GM23338 (cell line): ENCODE measurements at regions not wholly inside any gene's neighbourhood (a gene's known extent, or its start where the extent isn't known, plus 50 kb on each side); places are given as distances from the start of the nearest gene placed in this dataset.
"Not testable (repeated sequence)": the region's sequence is repeated elsewhere in the genome, so short reads cannot be mapped to it uniquely, and the experiment has no call there.

Source experiments
- ATAC-seq: fragments of 200-7000 bp; cut with Tn5 transposase; 3 replicates; pipeline ENCODE4 v1.9.1; 2020
- DNase-seq: peaks from one replicate; pipeline ENCODE4 v3.0.0-alpha.2; 2015; ENCODE audit warnings: low spot score
- H2AFZ ChIP-seq: fragments of 200-600 bp; sonication (generic); 2 replicates; pipeline ENCODE4 v1.8.0; 2016; ENCODE audit warnings: antibody characterized with exemption, mild to moderate bottlenecking, moderate library complexity
- H3F3A ChIP-seq: fragments of 200-600 bp; sonication (generic); replicated peaks from 2 replicates; pipeline ENCODE4 v1.8.0; 2017; ENCODE audit warnings: antibody characterized with exemption, mixed run types, low read depth
- H3K27ac ChIP-seq: fragments of 200-600 bp; sonication (generic); 2 replicates; pipeline ENCODE4 v1.6.1; 2016; ENCODE audit warnings: low read depth
- H3K27me3 ChIP-seq: fragments of 200-600 bp; sonication (generic); 2 replicates; pipeline ENCODE4 v1.8.0; 2016; ENCODE audit warnings: mild to moderate bottlenecking, mixed run types, moderate library complexity; ENCODE audit not compliant: insufficient read depth
- H3K36me3 ChIP-seq: fragments of 200-600 bp; sonication (generic); 2 replicates; pipeline ENCODE4 v1.8.0; 2016; ENCODE audit warnings: mild to moderate bottlenecking; ENCODE audit not compliant: insufficient read depth
- H3K4me1 ChIP-seq: fragments of 200-600 bp; sonication (generic); 2 replicates; pipeline ENCODE4 v1.8.0; 2016; ENCODE audit warnings: mild to moderate bottlenecking, moderate library complexity; ENCODE audit not compliant: insufficient read depth
- H3K4me2 ChIP-seq: fragments of 200-600 bp; sonication (generic); 2 replicates; pipeline ENCODE4 v1.7.1; 2017; ENCODE audit warnings: mixed run types
- H3K4me3 ChIP-seq: fragments of 200-600 bp; sonication (generic); 2 replicates; pipeline ENCODE4 v1.6.1; 2016; ENCODE audit warnings: mixed run types
- H3K79me2 ChIP-seq: fragments of 200-600 bp; sonication (generic); replicated peaks from 2 replicates; pipeline ENCODE4 v1.8.0; 2017; ENCODE audit warnings: mild to moderate bottlenecking; ENCODE audit not compliant: insufficient read depth
- H3K9me2 ChIP-seq: fragments of 200-600 bp; sonication (generic); 2 replicates; pipeline ENCODE4 v1.8.0; 2017; ENCODE audit not compliant: insufficient read depth
- H4K20me1 ChIP-seq: fragments of 200-600 bp; sonication (generic); replicated peaks from 2 replicates; pipeline ENCODE4 v1.8.0; 2017; ENCODE audit warnings: mild to moderate bottlenecking; ENCODE audit not compliant: insufficient read depth
- H3K27ac Mint-ChIP-seq: 2 replicates; pipeline ENCODE4 v1.8.0; 2020; ENCODE audit warnings: inconsistent platforms, mild to moderate bottlenecking, moderate library complexity, mixed read lengths
- H3K27me3 Mint-ChIP-seq: 3 replicates; pipeline ENCODE4 v1.8.0; 2022; ENCODE audit warnings: low read depth, mild to moderate bottlenecking, moderate library complexity, mixed read lengths, inconsistent platforms; ENCODE audit not compliant: insufficient read depth, poor library complexity
- H3K36me3 Mint-ChIP-seq: 3 replicates; pipeline ENCODE4 v1.8.0; 2021; ENCODE audit warnings: low read depth, mild to moderate bottlenecking, inconsistent platforms, moderate library complexity, mixed read lengths
- H3K4me1 Mint-ChIP-seq: 3 replicates; pipeline ENCODE4 v1.8.0; 2020; ENCODE audit warnings: mild to moderate bottlenecking, inconsistent platforms, mixed read lengths
- H3K4me3 Mint-ChIP-seq: 3 replicates; pipeline ENCODE4 v1.8.0; 2021; ENCODE audit warnings: moderate library complexity, mild to moderate bottlenecking, inconsistent platforms, mixed read lengths
- H3K9me3 Mint-ChIP-seq: 3 replicates; pipeline ENCODE4 v1.8.0; 2020; ENCODE audit warnings: moderate library complexity, mild to moderate bottlenecking, inconsistent platforms, mixed read lengths
- CREB1 ChIP-seq: fragments of 250-450 bp; sonication (Bioruptor Pico); IDR thresholded peaks from 2 replicates; pipeline ENCODE4 v1.5.0; 2020; ENCODE audit warnings: low read depth, mild to moderate bottlenecking, moderate library complexity
- EZH2 ChIP-seq: fragments of 200-600 bp; sonication (generic); IDR thresholded peaks from one replicate; pipeline ENCODE4 v1.8.0; 2017; ENCODE audit warnings: antibody characterized with exemption, mild to moderate bottlenecking, low read depth; ENCODE audit not compliant: unreplicated experiment
- EZH2phosphoT487 ChIP-seq: fragments of 200-600 bp; sonication (generic); IDR thresholded peaks from one replicate; pipeline ENCODE4 v1.8.1; 2018; ENCODE audit warnings: antibody characterized with exemption; ENCODE audit not compliant: unreplicated experiment
- JUNB ChIP-seq: IDR thresholded peaks from one replicate; pipeline ENCODE4 v1.6.1; 2016; ENCODE audit warnings: antibody characterized with exemption; ENCODE audit not compliant: unreplicated experiment
- NANOG ChIP-seq: IDR thresholded peaks from 2 replicates; pipeline ENCODE4 v1.6.1; 2016; ENCODE audit warnings: antibody characterized with exemption, borderline replicate concordance
- POLR2AphosphoS5 ChIP-seq: IDR thresholded peaks from 2 replicates; pipeline ENCODE4 v1.6.1; 2016; ENCODE audit warnings: antibody characterized with exemption, low read depth
- STAT1 ChIP-seq: IDR thresholded peaks from one replicate; pipeline ENCODE4 v1.6.1; 2016; ENCODE audit warnings: antibody characterized with exemption; ENCODE audit not compliant: unreplicated experiment
- ZNF114 ChIP-seq: fragments of 250-450 bp; sonication (Bioruptor Pico); IDR thresholded peaks from 2 replicates; pipeline ENCODE4 v1.5.0; 2020; ENCODE audit warnings: mild to moderate bottlenecking, moderate library complexity
- ZNF331 ChIP-seq: fragments of 250-450 bp; sonication (Bioruptor Pico); IDR thresholded peaks from 2 replicates; pipeline ENCODE4 v1.5.0; 2020; ENCODE audit warnings: low read depth, mild to moderate bottlenecking, moderate library complexity
- TF ChIP-seq, protein P1 (sequence below): IDR thresholded peaks from one replicate; pipeline ENCODE4 v1.6.1; 2018; ENCODE audit warnings: antibody characterized with exemption; ENCODE audit not compliant: unreplicated experiment
- TF ChIP-seq, protein P2 (sequence below): IDR thresholded peaks from 2 replicates; pipeline ENCODE4 v1.6.1; 2016; ENCODE audit warnings: antibody characterized with exemption
- TF ChIP-seq, protein P3 (sequence below), 2 experiments: fragments of 200-600 bp in 1 of 2; sonication (generic) in 1 of 2; conservative IDR thresholded peaks; 2 replicates each; pipeline versions ENCODE4 v1.5.1 to v1.6.1; 2016 to 2017; ENCODE audit warnings: antibody characterized with exemption in 2 of 2, low read depth in 2 of 2, mild to moderate bottlenecking in 2 of 2, moderate library complexity in 1 of 2

DNA sequence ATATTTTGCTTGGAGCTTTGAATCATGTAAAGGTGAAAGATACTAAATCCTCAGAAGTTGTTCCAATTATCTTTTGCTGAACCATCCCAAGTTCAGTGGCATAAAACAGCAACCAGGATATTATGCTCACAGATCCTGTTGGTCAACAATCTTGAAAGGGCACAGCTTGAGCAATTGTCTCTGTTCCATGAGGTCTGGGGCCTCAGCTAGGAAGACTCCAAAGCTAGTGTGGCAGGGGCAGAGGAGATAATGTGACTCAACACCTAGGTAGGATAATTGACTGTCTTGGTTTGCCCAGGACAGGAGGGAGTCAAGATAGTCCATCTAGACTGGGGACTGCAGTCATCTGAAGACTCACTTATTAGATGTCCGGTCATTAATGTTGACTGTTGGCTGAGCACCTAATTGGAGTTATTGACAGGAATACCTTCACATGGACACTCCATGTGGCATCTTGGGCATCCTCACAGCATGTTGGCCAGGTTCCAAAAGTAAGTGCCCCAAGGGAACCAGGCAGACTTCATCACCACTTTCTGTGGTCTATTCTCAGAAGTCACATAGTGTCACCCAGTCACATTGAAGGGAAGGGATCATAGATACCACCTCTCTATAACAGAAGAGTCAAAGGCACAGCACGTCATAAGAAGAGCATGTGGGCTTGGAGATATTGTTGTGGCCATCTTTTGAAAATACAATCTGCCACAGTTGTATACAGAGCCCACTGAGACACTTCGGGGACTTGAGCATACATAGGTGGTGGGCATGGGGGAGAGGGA is 88.4 kb upstream of the GPBP1 start:
- no peak overlapping the region for H3K27ac Mint-ChIP-seq
- Histone ChIP-seq H2AFZ (no peak overlapping the region), H4K20me1 (no peaks in the 10 kb centered on the region), H3K79me2 (no peaks in the 10 kb centered on the region), H3K4me2 (no peak overlapping the region), H3K36me3 (no peaks in the 10 kb centered on the region), H3F3A (no peaks in the 10 kb centered on the region), H3K9me2 (no peaks in the 10 kb centered on the region), H3K27ac (no peak overlapping the region), H3K4me3 (no peak overlapping the region), H3K27me3 (no peaks in the 10 kb centered on the region), H3K4me1 (no peaks in the 10 kb centered on the region)
- H3K27me3 Mint-ChIP-seq: peaks cover 2% of the 10 kb centered on the region
- no peak for TF ChIP-seq STAT1
- TF ChIP-seq, protein P1, sequence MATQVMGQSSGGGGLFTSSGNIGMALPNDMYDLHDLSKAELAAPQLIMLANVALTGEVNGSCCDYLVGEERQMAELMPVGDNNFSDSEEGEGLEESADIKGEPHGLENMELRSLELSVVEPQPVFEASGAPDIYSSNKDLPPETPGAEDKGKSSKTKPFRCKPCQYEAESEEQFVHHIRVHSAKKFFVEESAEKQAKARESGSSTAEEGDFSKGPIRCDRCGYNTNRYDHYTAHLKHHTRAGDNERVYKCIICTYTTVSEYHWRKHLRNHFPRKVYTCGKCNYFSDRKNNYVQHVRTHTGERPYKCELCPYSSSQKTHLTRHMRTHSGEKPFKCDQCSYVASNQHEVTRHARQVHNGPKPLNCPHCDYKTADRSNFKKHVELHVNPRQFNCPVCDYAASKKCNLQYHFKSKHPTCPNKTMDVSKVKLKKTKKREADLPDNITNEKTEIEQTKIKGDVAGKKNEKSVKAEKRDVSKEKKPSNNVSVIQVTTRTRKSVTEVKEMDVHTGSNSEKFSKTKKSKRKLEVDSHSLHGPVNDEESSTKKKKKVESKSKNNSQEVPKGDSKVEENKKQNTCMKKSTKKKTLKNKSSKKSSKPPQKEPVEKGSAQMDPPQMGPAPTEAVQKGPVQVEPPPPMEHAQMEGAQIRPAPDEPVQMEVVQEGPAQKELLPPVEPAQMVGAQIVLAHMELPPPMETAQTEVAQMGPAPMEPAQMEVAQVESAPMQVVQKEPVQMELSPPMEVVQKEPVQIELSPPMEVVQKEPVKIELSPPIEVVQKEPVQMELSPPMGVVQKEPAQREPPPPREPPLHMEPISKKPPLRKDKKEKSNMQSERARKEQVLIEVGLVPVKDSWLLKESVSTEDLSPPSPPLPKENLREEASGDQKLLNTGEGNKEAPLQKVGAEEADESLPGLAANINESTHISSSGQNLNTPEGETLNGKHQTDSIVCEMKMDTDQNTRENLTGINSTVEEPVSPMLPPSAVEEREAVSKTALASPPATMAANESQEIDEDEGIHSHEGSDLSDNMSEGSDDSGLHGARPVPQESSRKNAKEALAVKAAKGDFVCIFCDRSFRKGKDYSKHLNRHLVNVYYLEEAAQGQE: no peak
- TF ChIP-seq ZNF114 (CRISPR knock-in tag): no peak
- no peak for TF ChIP-seq CREB1 (CRISPR knock-in tag)
- no peak for TF ChIP-seq NANOG
- no peak for TF ChIP-seq EZH2
- TF ChIP-seq, protein P2, sequence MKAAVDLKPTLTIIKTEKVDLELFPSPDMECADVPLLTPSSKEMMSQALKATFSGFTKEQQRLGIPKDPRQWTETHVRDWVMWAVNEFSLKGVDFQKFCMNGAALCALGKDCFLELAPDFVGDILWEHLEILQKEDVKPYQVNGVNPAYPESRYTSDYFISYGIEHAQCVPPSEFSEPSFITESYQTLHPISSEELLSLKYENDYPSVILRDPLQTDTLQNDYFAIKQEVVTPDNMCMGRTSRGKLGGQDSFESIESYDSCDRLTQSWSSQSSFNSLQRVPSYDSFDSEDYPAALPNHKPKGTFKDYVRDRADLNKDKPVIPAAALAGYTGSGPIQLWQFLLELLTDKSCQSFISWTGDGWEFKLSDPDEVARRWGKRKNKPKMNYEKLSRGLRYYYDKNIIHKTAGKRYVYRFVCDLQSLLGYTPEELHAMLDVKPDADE: no peak
- no peak for TF ChIP-seq ZNF331 (CRISPR knock-in tag)
- TF ChIP-seq, protein P3, sequence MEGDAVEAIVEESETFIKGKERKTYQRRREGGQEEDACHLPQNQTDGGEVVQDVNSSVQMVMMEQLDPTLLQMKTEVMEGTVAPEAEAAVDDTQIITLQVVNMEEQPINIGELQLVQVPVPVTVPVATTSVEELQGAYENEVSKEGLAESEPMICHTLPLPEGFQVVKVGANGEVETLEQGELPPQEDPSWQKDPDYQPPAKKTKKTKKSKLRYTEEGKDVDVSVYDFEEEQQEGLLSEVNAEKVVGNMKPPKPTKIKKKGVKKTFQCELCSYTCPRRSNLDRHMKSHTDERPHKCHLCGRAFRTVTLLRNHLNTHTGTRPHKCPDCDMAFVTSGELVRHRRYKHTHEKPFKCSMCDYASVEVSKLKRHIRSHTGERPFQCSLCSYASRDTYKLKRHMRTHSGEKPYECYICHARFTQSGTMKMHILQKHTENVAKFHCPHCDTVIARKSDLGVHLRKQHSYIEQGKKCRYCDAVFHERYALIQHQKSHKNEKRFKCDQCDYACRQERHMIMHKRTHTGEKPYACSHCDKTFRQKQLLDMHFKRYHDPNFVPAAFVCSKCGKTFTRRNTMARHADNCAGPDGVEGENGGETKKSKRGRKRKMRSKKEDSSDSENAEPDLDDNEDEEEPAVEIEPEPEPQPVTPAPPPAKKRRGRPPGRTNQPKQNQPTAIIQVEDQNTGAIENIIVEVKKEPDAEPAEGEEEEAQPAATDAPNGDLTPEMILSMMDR (conservative IDR thresholded peaks at IDR 0.05; ENCODE audit: low read depth in 2 of 2): no peak
- TF ChIP-seq EZH2phosphoT487: no peak
- no peak for TF ChIP-seq POLR2AphosphoS5
- TF ChIP-seq JUNB: no peak
- no peak overlapping the region for H3K4me3 Mint-ChIP-seq
- H3K9me3 Mint-ChIP-seq: no peaks in the 10 kb centered on the region; the same call in 1 of the 3 replicates
- no peaks in the 10 kb centered on the region; the same call in 2 of the 3 replicates for H3K4me1 Mint-ChIP-seq
- ATAC-seq: no peak
- H3K36me3 Mint-ChIP-seq: no peaks in the 10 kb centered on the region
- DNase-seq: no peak

DNA sequence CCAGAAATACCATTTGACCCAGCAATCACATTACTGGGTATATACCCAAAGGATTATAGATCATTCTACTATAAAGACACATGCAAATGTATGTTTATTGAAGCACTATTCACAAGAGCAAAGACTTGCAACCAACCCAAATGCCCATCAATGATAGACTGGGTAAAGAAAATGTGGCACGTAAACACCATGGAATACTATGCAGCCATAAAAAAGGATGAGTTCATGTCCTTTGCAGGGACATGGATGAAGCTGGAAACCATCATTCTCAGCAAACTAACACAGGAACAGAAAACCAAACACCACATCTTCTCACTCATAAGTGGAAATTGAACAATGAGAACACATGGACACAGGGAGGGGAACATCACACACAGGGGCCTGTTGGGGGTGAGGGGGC is 85.9 kb upstream of the GPBP1 start:
- H2AFZ ChIP-seq, H3F3A ChIP-seq, H3K9me3 Mint-ChIP-seq, H3K4me3 ChIP-seq, H3K4me1 Mint-ChIP-seq, H3K27me3 Mint-ChIP-seq, H3K27me3 ChIP-seq, H3K79me2 ChIP-seq, ATAC-seq, H3K4me3 Mint-ChIP-seq, H3K27ac ChIP-seq, H4K20me1 ChIP-seq, H3K4me2 ChIP-seq, H3K36me3 Mint-ChIP-seq, DNase-seq, H3K9me2 ChIP-seq, H3K4me1 ChIP-seq, H3K27ac Mint-ChIP-seq, H3K36me3 ChIP-seq: not testable (repeated sequence)
